GM18951 (cell line): ENCODE measurements at regions not wholly inside any gene's neighbourhood (a gene's known extent, or its start where the extent isn't known, plus 50 kb on each side); places are given as distances from the start of the nearest gene placed in this dataset.
"Not testable (repeated sequence)": the region's sequence is repeated elsewhere in the genome, so short reads cannot be mapped to it uniquely, and the experiment has no call there.

Experiments
- POLR2A ChIP-seq: IDR thresholded peaks from 4 replicates; pipeline ENCODE4 v1.6.1; 2011; ENCODE audit warnings: mild to moderate bottlenecking; ENCODE audit not compliant: insufficient read length, insufficient read depth; ENCODE audit errors: extremely low read depth
- in situ Hi-C: fragments of 300-500 bp; cut with MboI; formaldehyde crosslinking; loops from one replicate; pipeline ENCODE4 v1.12.0; 2022; ENCODE audit warnings: low sequenced_read_pairs, mixed read lengths, inconsistent platforms; ENCODE audit not compliant: unreplicated experiment

DNA sequence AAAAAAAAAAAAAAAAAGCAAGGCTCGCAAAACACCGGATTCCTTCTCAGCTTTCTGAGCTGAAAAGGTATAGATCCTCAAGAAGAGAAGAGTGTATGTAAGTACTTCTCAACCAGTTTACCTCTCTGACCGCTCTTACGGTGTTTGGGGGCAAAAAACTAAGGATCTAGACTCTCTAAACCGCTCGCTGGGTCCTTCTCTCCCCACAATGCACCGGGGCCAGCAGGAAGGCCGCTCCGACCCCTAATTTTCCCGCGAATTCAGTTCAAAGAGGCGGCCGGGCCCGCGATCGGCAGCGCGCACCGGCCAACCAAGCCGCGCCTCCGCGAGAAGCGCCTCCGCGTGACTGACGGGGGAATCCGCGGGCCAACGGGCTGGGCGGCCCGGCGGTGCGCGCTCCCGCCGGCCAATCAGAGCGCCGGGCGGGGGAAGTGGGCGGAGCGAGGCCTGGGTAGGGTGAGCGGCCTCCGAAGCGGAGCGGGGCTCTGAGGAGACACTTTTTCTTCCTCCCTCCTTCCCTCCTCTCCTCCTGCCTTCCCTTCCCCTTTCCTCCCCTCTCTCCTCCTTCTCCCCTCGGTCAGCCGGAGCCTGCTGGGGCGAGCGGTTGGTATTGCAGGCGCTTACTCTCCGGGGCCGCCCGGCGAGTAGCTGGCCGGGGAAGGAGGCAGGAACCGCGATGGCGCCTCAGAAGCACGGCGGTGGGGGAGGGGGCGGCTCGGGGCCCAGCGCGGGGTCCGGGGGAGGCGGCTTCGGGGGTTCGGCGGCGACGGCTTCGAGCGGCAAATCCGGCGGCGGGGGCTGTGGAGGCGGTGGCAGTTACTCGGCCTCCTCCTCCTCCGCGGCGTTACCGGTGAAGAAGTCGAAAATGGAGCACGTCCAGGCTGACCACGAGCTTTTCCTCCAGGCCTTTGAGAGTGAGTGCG is 93.0 kb downstream of the CRLF3 start:
- TF ChIP-seq POLR2A = peak; percentile 79
- in situ Hi-C loops = loop anchor here (5.0 kb wide), 1 partner anchor 1206 kb away; the partner anchor contains the start of gene SUZ12

DNA sequence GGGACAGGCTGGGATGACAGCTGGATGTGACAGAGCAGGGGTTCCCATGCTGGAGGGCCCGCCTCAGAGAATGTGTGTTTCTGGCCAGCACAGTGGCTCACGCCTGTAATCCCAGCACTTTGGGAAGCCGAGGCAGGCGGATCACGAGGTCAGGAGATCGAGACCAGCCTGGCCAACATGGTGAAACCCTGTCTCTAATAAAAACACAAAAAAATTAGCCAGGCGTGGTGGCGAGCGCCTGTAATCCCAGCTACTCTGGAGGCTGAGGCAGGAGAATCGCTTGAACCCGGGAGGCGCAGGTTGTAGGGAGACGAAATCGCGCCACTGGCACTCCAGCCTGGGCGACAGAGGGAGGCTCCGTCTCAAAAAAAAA is 93.7 kb downstream of the CRLF3 start:
- in situ Hi-C loops = loop anchor here (5.0 kb wide), 1 partner anchor 1206 kb away; the partner anchor contains the start of gene SUZ12

DNA sequence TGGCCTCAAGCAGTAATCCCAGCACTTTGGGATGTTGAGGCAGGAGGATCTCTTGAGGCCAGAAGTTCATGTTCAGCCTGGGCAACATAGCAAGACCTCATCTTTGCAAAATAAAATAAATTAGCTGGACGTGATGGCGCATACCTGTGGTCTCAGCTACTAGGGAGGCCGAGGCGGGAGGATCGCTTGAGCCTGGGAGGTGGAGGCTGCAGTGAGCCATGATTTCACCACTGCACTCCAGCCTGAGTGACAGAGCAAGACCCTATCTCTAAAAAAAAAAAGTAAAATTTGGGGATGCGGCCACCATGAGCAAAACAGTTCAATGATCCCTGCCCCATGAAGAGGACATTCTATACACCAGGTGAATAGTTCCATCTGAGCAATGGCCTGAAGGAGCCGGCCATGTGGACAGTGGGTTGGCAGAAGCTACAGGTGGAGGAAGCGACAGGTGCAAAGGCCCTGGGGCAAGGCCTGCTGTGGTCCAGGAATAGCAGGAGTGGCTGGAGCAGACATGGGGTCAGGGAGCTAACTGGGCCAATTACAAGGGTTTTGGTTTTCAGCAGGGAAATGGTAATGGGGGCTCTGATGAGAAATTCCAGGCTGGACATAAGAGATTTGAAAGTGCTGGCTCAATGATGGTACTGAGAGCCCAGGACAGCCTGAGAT is 94.2 kb downstream of the CRLF3 start:
- in situ Hi-C loops = loop anchor here (5.0 kb wide), 1 partner anchor 1207 kb away; the partner anchor contains the start of gene SUZ12

DNA sequence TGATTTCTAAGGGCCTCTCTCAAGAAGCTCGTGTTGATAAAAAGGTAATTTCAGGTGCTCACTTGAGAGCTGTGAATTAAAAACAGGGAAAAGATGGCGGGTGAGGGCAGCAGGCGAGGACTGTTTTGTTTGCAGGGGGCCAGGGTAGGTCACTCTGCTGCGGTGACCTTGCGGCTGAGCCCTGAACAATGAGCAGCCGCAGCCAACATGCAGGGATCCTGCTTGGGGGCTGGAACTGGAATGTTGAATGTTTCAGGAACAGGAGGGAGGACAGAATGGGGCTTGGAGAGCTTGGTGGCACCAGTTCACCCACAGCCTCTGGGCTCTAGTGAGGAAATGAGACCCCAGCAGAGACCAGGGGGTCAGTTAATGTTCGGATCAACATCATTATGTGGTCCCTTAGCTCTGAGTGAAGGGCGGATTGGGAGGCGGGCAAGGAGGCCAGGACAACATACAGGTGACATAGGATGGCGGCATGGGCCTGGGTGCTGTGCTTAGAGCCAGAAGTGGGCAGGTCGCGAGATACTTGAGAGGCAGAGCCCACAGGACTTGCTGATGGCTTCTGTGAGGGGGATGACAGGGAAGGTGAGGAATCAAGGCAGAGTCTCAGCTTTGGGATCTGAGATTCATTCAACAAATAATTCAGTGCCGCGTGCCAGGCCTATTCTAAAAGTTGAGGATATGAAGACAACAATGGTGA is 94.9 kb downstream of the CRLF3 start:
- in situ Hi-C loops = loop anchor here (5.0 kb wide), 1 partner anchor 1208 kb away; the partner anchor contains the start of gene SUZ12

DNA sequence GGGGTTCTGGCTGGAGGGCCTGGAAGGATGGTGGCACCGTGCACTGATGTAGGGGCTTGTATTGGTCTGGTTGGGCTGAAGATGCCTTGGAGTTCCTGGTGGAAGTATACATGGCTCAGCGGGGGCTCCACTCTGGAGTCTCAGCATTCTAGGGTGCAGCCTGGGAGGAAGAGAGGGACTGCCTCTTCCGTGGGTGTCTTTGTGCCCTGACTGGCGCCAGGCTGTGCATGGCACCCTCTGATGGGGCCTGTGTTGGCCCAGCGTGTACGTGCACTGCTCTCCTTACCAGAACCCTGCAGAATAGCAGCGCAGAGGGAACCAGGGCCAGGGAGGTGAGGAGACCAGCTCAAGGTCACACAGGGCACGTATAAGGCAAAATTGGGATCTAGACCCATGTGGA is 97.0 kb downstream of the CRLF3 start:
- in situ Hi-C loops = not testable (repeated sequence)

DNA sequence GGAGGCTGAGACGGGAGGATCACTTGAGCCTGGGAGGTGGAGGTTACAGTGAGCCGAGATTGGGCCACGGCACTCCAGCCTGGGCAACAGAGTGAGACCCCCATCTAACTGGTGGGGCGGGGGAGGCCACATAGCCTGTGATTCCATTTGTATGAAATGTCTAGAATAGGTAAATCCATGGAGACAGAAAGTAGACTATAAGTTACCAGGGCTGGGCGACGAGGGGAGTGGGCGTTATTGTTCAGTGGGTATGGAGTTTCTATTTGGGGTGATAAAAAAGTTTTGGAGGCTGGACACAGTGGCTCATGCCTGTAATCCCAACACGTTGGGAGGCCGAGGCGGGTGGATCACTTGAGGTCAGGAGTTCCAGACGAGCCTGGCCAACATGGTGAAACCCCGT is 97.8 kb downstream of the CRLF3 start:
- in situ Hi-C loops = not testable (repeated sequence)

DNA sequence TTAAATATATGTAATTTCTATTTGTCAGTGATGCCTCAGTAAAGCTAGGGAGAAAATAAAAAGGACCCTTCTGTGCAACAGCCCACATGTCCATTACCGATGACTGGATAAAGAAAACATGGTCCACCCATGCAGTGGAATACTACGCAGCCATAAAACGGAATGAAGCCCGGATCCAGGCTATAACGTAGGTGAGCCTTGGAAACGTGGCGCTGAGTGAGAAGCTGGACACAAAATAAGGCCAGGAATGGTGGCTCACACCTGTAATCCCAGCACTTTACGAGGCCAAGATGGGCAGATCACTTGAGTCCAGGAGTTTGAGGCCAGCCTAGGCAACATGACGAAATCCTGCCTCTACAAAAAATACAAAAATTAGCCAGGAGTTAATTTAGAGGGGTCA is 98.2 kb downstream of the CRLF3 start:
- in situ Hi-C loops = not testable (repeated sequence)

DNA sequence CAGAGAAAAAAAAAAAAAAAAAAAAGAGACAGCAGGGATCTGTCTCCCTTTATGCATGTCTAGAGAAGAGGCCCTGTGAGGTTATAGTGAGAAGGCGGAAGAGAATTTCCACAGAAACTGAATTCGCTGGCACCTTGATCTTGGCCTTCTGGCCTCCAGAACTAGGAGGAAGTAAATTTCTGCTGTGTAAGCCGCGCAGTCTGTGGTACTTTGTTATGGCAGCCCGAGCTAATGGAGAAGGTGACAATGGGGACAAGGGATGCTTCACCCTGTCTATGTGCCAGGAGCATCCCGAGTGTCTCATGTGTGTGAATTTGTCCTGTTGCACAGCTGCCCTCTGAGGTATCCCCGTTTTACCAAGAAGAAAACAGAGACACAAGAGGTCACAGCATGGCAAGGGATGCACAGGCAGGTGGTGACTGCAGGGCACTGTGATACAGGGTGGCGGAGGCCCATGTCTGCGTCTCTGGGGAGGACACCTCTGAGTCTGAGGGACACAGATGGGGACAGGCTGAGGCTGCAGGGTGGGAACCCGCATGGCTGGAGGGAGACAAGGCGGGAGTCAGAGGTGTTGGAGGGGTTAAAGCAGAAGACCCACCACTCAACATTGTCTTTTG is 100.3 kb downstream of the CRLF3 start:
- in situ Hi-C loops = loop anchor here (25.0 kb wide), 3 partner anchors 237 to 612 kb away; partner anchors contain the start of genes GOSR1, NSRP1 and TMIGD1

DNA sequence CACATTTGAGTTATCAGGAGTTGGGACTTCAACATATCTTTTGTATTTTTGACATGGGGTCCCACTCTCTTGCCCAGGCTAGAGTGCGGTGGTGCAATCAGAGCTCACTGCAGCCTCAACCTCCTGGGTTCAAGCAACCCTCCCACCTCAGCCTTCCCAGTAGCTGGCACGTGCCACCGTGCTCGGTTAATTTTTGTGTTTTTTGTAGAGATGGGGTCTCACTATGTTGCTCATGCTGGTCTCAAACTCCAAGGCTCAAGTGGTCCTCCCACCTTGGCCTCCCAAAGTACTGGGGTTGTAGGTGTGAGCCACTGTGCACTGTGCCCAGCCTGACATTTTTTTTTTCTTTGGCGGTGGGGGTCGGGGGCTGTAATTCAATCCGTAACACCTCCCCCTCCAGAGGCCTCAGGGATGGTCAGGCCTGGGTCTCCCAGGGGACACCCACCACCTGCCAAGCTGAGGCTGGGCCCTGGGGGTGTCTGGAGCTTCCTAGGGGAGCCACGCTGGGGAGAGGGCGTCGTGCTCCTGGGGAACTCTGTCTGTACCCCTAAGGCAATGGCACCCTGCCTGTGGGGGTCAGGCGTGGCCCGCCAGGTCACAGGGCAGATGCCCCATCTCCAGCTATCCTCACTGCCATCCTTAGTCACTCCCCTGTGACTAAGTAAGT is 102.2 kb downstream of the CRLF3 start:
- in situ Hi-C loops = loop anchor here (25.0 kb wide), 3 partner anchors 235 to 610 kb away; partner anchors contain the start of genes GOSR1, NSRP1 and TMIGD1

DNA sequence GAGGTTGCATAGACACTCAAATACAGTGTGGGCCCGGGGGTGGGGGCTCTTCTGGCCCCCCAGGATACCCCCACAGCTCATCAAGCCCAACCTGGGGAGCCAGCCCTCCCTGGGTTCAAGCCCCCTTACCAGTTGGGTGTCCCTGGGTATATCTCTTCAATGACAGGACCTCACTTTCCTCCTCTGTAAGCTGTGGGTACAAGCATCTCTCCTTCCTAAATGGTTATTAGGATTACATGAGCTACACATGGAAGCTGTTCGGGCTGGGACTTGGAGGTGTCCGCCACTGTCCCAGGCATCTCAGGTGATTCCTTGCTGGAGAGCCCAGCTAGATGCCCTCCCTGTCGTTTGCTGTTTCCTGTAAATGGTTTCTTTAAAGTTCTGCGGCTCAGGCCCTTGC is 103.5 kb downstream of the CRLF3 start:
- in situ Hi-C loops = loop anchor here (25.0 kb wide), 3 partner anchors 234 to 609 kb away; partner anchors contain the start of genes GOSR1, NSRP1 and TMIGD1

DNA sequence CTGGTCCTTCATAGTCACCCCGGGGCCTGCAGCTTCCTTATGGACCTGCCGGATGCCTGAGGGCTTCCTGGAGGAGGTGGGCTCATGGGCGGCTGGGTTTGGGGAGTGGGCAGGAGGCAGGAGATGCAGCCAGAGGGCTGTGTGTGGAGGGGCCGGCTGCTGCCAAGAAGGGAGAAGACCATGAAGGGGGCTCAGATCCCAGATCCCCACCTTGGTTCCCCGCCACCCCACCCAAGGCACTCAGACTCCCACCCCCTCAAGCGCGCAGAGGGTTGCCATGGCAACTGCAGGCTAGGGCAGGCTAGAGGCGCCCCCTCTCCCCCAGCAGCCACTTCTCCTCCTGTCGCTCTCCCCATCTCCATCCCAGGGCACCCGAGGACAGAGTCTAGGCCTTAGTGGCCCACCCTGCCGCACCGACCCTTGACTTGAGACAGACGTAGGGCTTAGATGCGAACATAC is 104.5 kb downstream of the CRLF3 start:
- no peak for TF ChIP-seq POLR2A
- in situ Hi-C loops = loop anchor here (25.0 kb wide), 3 partner anchors 233 to 608 kb away; partner anchors contain the start of genes GOSR1, NSRP1 and TMIGD1

DNA sequence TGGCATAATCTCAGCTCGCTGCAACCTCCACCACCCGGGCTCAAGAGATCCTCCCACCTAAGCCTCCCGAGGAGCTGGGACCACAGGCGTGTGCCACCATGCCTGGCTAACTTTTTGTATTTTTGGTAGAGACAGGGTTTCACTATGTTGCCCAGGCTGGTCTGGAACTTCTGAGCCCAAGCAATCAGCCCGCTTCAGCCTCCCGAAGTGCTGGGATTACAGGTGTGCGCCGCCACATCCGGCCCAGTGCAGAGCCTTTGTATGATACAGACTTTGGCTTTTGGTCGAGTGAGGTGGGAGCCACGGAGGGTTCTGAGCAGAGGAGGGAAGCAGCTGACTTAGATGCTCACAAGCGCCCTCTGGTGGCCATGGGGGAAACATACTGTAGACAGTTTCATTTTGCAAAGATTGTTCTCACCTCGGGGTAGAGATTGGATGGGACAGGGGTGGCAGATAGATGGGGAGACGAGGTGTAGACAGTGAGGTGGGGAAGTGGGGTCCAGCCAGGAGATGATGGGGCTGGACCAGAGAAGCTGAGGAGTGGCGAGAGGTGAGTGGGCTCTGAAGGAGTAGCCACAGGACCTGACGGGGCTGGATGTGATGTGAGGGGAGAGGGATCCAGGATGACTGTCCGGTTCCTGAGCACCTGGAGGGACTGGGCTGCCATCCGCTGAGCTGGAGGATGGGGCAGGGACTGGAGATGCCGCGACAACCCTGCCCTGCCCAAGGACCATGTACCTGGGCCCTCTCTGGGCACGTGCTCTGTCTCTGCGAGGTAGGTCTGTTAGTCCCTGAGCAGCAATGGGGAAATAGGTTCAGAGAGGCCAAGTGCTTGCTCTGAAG is 105.1 kb downstream of the CRLF3 start:
- in situ Hi-C loops = loop anchor here (25.0 kb wide), 3 partner anchors 232 to 607 kb away; partner anchors contain the start of genes GOSR1, NSRP1 and TMIGD1

DNA sequence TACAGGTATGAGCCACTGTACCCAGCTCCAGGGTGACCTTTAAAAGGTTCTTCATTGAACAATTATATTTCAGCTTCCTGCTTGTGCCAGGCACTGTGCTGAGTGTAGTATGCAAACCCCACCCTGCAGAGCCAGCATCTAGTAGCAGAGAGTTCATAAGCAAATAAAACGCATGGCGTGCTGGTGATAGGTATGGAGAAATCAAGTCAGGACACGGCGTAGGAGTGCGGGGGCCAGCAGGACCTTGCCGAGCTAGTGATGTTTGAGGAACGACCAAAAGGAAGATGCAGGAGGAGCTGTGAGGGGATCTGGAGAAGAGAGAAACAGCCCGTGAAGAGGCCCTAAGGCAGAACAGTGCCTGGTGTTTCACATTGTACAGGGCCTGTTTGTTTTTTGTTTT is 105.8 kb downstream of the CRLF3 start:
- in situ Hi-C loops = loop anchor here (25.0 kb wide), 3 partner anchors 231 to 606 kb away; partner anchors contain the start of genes GOSR1, NSRP1 and TMIGD1

DNA sequence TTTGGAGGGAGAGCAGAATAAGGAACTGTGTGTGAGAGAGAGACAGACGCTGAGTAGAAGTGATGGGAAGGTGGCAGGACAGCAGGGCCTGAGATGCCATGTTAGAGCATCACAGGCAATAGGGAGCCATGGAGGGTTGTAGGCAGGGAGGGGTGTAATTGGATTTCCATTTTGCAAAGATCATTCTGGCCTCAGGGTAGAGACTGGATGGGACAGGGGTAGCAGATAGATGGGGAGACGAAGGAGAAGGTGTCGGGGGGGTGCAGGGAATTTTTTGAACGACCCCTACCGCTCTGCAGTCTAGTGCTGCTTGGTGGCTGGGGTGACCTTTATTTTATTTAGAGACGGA is 106.4 kb downstream of the CRLF3 start:
- in situ Hi-C loops = loop anchor here (25.0 kb wide), 3 partner anchors 231 to 606 kb away; partner anchors contain the start of genes GOSR1, NSRP1 and TMIGD1
